WTC11 (cell line): ENCODE measurements at regions not wholly inside any gene's neighbourhood (a gene's known extent, or its start where the extent isn't known, plus 50 kb on each side); places are given as distances from the start of the nearest gene placed in this dataset.

Experiments used
- ATAC-seq: fragments of 200-7000 bp; cut with Tn5 transposase; 2 replicates; pipeline ENCODE4 v1.10.0; 2021; ENCODE audit warnings: mild to moderate bottlenecking, moderate library complexity
- CTCF ChIA-PET: fragments of 300-600 bp; sonication (Branson Sonifier 250); formaldehyde crosslinking; loops from one replicate; lab custom pipeline; 2021; ENCODE audit warnings: antibody characterized with exemption; lab: Charles Lee
- POLR2A ChIA-PET: fragments of 350-600 bp; sonication (Branson Sonifier 250); formaldehyde crosslinking; loops from one replicate; lab custom pipeline; 2021; ENCODE audit warnings: antibody characterized with exemption; lab: Charles Lee
- DNase-seq: peaks from one replicate; pipeline ENCODE4 v3.0.0; 2021; ENCODE audit warnings: low spot score
- H3K27ac Mint-ChIP-seq: 2 replicates; pipeline ENCODE4 v1.8.0; 2021; ENCODE audit warnings: mixed read lengths
- H3K27me3 Mint-ChIP-seq: 2 replicates; pipeline ENCODE4 v1.8.0; 2021; ENCODE audit warnings: low read depth, mild to moderate bottlenecking, moderate library complexity, mixed read lengths
- H3K36me3 Mint-ChIP-seq: 2 replicates; pipeline ENCODE4 v1.8.0; 2021; ENCODE audit warnings: mixed read lengths
- H3K4me1 Mint-ChIP-seq: 2 replicates; pipeline ENCODE4 v1.8.0; 2022; ENCODE audit warnings: mixed read lengths
- H3K4me3 Mint-ChIP-seq: 2 replicates; pipeline ENCODE4 v1.8.0; 2021; ENCODE audit warnings: mild to moderate bottlenecking, moderate library complexity, mixed read lengths
- H3K9me3 Mint-ChIP-seq: 2 replicates; pipeline ENCODE4 v1.8.0; 2021; ENCODE audit warnings: mixed read lengths
- CDX4 ChIP-seq: fragments of 250-450 bp; sonication (Bioruptor Pico); IDR thresholded peaks from 2 replicates; pipeline ENCODE4 v1.9.0; 2021; ENCODE audit warnings: moderate library complexity, mild to moderate bottlenecking, inconsistent platforms, borderline replicate concordance
- CREM ChIP-seq: sonication (generic); formaldehyde crosslinking; IDR thresholded peaks from 2 replicates; pipeline ENCODE4 v1.8.1; 2022; ENCODE audit warnings: mild to moderate bottlenecking, missing genetic modification reagents, moderate library complexity
- ETV6 ChIP-seq: sonication (generic); formaldehyde crosslinking; IDR thresholded peaks from 2 replicates; pipeline ENCODE4 v1.8.1; 2022; ENCODE audit warnings: mild to moderate bottlenecking, missing genetic modification reagents
- FOXP1 ChIP-seq: sonication (generic); formaldehyde crosslinking; IDR thresholded peaks from 2 replicates; pipeline ENCODE4 v1.8.0; 2022; ENCODE audit warnings: missing genetic modification reagents, mild to moderate bottlenecking, moderate library complexity, borderline replicate concordance
- FOXP4 ChIP-seq: sonication (generic); formaldehyde crosslinking; IDR thresholded peaks from 2 replicates; pipeline ENCODE4 v1.8.0; 2022; ENCODE audit warnings: mild to moderate bottlenecking, missing genetic modification reagents
- NFE2L1 ChIP-seq: sonication (generic); formaldehyde crosslinking; IDR thresholded peaks from 2 replicates; pipeline ENCODE4 v1.8.1; 2023; ENCODE audit warnings: missing genetic modification reagents
- NFYB ChIP-seq: sonication (generic); formaldehyde crosslinking; conservative IDR thresholded peaks from 2 replicates; pipeline ENCODE4 v1.8.0; 2022; ENCODE audit warnings: low read depth, missing genetic modification reagents
- RELA ChIP-seq: sonication (generic); formaldehyde crosslinking; IDR thresholded peaks from 2 replicates; pipeline ENCODE4 v1.8.1; 2022; ENCODE audit warnings: missing genetic modification reagents, mild to moderate bottlenecking, borderline replicate concordance
- SP1 ChIP-seq: sonication (generic); formaldehyde crosslinking; conservative IDR thresholded peaks from 2 replicates; pipeline ENCODE4 v1.8.1; 2022; ENCODE audit warnings: missing genetic modification reagents
- TP53 ChIP-seq: sonication (generic); formaldehyde crosslinking; IDR thresholded peaks from 2 replicates; pipeline ENCODE4 v1.8.1; 2023; ENCODE audit warnings: mild to moderate bottlenecking, missing genetic modification reagents
- ZNF219 ChIP-seq: sonication (generic); formaldehyde crosslinking; IDR thresholded peaks from 2 replicates; pipeline ENCODE4 v1.8.0; 2023; ENCODE audit warnings: missing genetic modification reagents, mild to moderate bottlenecking, borderline replicate concordance
- ZNF263 ChIP-seq: sonication (generic); formaldehyde crosslinking; IDR thresholded peaks from 2 replicates; pipeline ENCODE4 v1.8.1; 2022; ENCODE audit warnings: low read depth, mild to moderate bottlenecking, moderate library complexity, missing genetic modification reagents
- ZNF532 ChIP-seq: fragments of 250-450 bp; sonication (Bioruptor Pico); IDR thresholded peaks from 2 replicates; pipeline ENCODE4 v1.9.0; 2021; ENCODE audit warnings: mild to moderate bottlenecking, borderline replicate concordance
- ZNF671 ChIP-seq: fragments of 250-450 bp; sonication (Bioruptor Pico); IDR thresholded peaks from 2 replicates; pipeline ENCODE4 v1.8.0; 2021; ENCODE audit warnings: mild to moderate bottlenecking
- TF ChIP-seq, protein P1 (sequence below): fragments of 250-450 bp; sonication (Bioruptor Pico); IDR thresholded peaks from 2 replicates; pipeline ENCODE4 v2.1.2; 2022; ENCODE audit warnings: mild to moderate bottlenecking, moderate library complexity
- TF ChIP-seq, protein P2 (sequence below): sonication (generic); formaldehyde crosslinking; IDR thresholded peaks from 2 replicates; pipeline ENCODE4 v1.8.1; 2022; ENCODE audit warnings: missing genetic modification reagents, borderline replicate concordance
- TF ChIP-seq, protein P3 (sequence below): sonication (generic); formaldehyde crosslinking; IDR thresholded peaks from 2 replicates; pipeline ENCODE4 v1.8.1; 2022; ENCODE audit warnings: low read depth, mild to moderate bottlenecking, moderate library complexity, missing genetic modification reagents, borderline replicate concordance

- Mint-ChIP-seq H3K4me1 (peaks cover 16% of the 10 kb centered on the region), H3K27ac (no peak overlapping the region), H3K4me3 (no peak overlapping the region), H3K36me3 (no peaks in the 10 kb centered on the region), H3K27me3 (no peaks in the 10 kb centered on the region), H3K9me3 (peaks cover 24% of the 10 kb centered on the region)
- no peak for ATAC-seq
- CTCF ChIA-PET = interaction anchor here (0.9 to 2.3 kb wide), 5 partner anchors 10 to 350 kb away, joined by 3 to 17 read pairs (median 3); no protein-coding TSS in a partner anchor
- POLR2A ChIA-PET = no interaction called here
- TF ChIP-seq ZNF671 (no peak), ZNF219 (CRISPR knock-in tag) (no peak), NFE2L1 (no peak), ZNF532 (no peak), FOXP1 (no peak)
- TF ChIP-seq, protein P1, sequence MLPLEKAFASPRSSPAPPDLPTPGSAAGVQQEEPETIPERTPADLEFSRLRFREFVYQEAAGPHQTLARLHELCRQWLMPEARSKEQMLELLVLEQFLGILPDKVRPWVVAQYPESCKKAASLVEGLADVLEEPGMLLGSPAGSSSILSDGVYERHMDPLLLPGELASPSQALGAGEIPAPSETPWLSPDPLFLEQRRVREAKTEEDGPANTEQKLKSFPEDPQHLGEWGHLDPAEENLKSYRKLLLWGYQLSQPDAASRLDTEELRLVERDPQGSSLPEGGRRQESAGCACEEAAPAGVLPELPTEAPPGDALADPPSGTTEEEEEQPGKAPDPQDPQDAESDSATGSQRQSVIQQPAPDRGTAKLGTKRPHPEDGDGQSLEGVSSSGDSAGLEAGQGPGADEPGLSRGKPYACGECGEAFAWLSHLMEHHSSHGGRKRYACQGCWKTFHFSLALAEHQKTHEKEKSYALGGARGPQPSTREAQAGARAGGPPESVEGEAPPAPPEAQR (CRISPR knock-in tag) = no peak
- DNase-seq = no peak
Measured at GRCh38 chr20:9968015-9968414, 66.8 kb upstream of the ANKEF1 start.

GRCh38 chr20:9966966-9967365 is 67.8 kb upstream of the ANKEF1 start:
- DNase-seq = no peak
- H3K27ac Mint-ChIP-seq = no peak overlapping the region
- H3K4me3 Mint-ChIP-seq = no peak overlapping the region
- no peaks in the 10 kb centered on the region for H3K27me3 Mint-ChIP-seq
- TF ChIP-seq, protein P2, sequence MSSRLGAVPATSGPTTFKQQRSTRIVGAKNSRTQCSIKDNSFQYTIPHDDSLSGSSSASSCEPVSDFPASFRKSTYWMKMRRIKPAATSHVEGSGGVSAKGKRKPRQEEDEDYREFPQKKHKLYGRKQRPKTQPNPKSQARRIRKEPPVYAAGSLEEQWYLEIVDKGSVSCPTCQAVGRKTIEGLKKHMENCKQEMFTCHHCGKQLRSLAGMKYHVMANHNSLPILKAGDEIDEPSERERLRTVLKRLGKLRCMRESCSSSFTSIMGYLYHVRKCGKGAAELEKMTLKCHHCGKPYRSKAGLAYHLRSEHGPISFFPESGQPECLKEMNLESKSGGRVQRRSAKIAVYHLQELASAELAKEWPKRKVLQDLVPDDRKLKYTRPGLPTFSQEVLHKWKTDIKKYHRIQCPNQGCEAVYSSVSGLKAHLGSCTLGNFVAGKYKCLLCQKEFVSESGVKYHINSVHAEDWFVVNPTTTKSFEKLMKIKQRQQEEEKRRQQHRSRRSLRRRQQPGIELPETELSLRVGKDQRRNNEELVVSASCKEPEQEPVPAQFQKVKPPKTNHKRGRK = no peak
- TF ChIP-seq ETV6 (CRISPR knock-in tag) (no peak), CREM (no peak), ZNF532 (no peak), SP1 (CRISPR knock-in tag) (no peak), ZNF263 (CRISPR knock-in tag) (no peak), CDX4 (no peak), TP53 (CRISPR knock-in tag) (no peak), FOXP1 (no peak), NFYB (CRISPR knock-in tag) (no peak), RELA (CRISPR knock-in tag) (no peak), FOXP4 (CRISPR knock-in tag) (no peak)
- TF ChIP-seq, protein P3, sequence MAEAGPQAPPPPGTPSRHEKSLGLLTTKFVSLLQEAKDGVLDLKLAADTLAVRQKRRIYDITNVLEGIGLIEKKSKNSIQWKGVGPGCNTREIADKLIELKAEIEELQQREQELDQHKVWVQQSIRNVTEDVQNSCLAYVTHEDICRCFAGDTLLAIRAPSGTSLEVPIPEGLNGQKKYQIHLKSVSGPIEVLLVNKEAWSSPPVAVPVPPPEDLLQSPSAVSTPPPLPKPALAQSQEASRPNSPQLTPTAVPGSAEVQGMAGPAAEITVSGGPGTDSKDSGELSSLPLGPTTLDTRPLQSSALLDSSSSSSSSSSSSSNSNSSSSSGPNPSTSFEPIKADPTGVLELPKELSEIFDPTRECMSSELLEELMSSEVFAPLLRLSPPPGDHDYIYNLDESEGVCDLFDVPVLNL (CRISPR knock-in tag) = no peak
- TF ChIP-seq, protein P1 (CRISPR knock-in tag) = no peak
- H3K36me3 Mint-ChIP-seq = no peaks in the 10 kb centered on the region
- CTCF ChIA-PET = interaction anchor here (0.6 to 2.3 kb wide), 6 partner anchors 64 to 385 kb away, joined by 3 to 17 read pairs (median 4); partner anchors contain the start of gene ANKEF1
- POLR2A ChIA-PET = no interaction called here
- peaks cover 15% of the 10 kb centered on the region for H3K9me3 Mint-ChIP-seq
- peaks cover 20% of the 10 kb centered on the region for H3K4me1 Mint-ChIP-seq
- ATAC-seq = peak; percentile 57; the same call in 1 of the 2 replicates
